GM18508 (cell line): ENCODE measurements at regions not wholly inside any gene's neighbourhood (a gene's known extent, or its start where the extent isn't known, plus 50 kb on each side); places are given as distances from the start of the nearest gene placed in this dataset.
"Not testable (repeated sequence)": the region's sequence is repeated elsewhere in the genome, so short reads cannot be mapped to it uniquely, and the experiment has no call there.

ENCODE experiments used
- ATAC-seq: cut with Tn5 transposase; IDR thresholded peaks from one replicate; pipeline ENCODE4 v1.9.1; 2021; ENCODE audit warnings: moderate number of reproducible peaks; ENCODE audit not compliant: insufficient read depth, unreplicated experiment

DNA sequence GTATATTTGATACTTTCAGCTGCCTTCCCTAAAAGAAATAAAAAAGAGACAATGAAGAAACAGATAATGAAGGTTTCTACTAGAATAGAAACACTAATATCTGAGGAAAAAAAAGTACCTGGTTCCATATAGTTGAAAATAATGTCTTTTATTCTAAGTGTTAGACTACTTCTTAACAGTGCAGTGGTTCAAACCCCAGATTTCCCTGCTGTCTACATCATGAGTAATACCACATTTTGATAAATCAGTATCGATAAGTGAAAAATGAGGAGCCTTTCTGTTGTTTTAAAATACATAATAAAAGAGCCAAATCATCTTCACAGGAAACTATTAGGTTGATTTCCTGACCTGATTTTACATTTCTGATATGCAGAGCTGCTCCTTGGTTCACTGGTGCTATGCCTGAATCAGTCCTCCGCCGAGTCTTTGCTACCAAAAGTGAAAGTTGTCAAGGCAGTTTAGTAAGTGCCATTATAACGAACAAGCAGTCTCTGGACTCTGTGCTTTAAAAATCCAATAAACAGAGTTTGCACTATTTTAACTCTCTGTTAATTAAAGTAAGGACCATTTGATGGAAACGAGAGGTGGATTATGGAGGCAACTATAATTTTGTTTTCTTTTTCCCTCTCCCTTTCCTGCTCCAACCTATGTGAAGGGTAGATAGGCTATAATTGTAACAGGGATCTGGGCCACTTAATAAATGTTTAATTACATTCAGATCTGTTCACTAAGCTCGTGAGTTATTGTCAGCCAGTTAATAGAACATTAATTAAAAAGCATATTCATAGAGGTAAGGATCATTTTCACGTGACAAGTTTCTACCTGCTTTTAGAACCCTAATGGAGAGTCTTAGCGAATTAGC, 724.5 kb upstream of the RAG2 start:
- no peak for ATAC-seq

DNA sequence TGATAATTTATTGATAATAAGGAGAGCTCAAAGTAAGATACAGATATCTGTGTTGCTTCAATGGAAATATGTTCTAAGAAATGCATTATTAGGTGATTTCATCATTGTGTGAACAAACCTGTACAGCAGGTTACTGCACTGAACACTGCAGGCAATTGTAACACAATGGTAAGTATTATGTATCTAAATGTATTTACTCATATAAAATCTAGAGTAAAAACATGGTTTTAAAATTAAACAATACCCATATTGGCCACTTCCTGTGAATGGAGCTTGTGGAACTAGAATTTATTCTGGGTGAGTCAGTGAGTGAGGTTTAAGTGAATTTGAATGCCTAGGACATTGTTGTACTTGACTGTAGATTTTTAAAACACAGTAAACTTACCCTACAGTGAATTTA, 722.9 kb upstream of the RAG2 start:
- ATAC-seq, result no peak

DNA sequence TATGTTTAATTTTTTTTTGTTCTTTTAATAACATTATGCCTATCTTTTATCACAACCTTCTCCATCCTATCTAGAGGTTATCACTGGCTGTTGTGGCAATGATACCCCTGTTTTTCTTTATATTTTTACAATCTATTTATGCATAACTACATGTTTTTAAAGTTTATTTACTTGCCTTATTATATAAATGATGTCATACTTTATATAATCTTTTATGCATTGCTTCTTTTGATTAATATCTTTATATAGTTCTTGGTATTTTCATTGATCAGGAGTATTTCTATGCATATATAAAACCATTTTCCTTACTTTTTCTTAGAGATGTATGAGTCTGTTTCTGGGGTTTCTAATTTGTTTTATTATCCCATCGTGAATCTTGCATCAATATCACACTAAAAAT, 719.8 kb upstream of the RAG2 start:
- ATAC-seq, result no peak

DNA sequence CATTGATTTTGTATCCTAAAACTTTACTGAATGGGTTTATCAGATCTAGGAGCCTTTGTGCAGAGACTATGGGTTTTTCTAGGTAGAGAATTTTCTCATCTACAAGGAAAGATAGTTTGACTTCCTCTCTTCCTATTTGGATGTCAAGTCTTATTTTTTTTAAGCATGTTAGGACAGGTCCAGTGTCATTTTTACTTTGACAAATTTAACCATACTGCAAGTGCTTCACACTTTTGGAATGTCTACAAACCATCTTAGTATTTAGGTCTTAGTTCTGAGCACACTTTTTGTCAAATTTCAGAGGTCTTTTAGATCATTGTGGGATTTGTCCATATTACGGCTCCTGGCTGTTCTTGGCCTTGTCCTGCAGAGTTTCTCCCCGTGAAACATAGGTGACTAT, 715.2 kb upstream of the RAG2 start:
- no peak for ATAC-seq

DNA sequence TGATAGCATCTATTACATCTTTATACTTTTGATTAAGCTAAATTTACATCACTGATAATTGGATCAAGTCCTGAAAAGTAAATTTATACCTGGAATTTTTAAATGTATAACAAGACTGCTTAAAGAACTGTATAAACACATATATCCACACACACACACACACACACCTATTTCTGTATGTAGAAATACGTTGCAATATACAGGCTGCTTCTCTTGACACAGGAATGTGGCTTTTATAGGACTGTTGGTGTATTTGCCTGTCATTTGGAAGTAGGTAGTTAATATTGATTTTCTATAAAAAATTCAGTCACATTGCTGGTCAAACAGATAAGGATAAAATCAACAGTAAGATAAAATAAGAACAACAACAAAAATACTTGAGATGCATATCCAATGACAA, 708.5 kb upstream of the RAG2 start:
- no peak for ATAC-seq

DNA sequence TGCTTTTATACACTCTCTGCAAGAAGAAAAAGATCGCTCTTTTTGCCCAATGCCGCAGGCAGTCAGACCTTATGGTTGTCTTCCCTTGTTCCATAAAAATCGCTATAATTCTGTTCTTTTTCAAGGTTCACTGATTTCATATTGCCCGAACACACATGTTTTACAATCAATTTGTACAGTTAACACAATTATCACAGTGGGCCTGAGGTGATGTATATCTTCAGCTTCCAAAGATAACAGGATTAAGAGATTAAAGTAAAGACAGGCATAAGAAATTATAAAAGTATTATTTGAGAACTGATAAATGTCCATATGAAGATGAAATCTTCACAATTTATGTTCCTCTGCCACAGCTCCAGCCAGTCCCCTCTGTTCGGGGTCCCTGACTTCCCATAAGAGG, 703.4 kb upstream of the RAG2 start:
- not testable (repeated sequence) for ATAC-seq

DNA sequence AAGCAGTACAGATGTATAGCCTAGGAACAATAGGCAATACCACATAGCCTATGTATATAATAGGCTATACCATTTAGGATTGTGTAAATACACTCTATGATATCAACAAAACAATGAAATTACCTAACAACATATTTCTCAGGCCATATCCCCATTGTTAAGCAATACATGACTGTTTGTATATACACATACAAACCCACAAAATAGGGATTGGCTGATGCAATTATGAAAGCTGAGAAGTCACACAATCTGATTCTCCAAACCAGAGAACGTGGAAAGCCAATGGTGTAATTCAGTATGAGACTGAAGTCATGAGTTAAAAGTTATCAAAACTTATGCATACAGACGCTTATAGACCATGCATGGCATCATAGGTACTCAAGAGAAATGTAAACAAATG, 700.1 kb upstream of the RAG2 start:
- ATAC-seq, result no peak

DNA sequence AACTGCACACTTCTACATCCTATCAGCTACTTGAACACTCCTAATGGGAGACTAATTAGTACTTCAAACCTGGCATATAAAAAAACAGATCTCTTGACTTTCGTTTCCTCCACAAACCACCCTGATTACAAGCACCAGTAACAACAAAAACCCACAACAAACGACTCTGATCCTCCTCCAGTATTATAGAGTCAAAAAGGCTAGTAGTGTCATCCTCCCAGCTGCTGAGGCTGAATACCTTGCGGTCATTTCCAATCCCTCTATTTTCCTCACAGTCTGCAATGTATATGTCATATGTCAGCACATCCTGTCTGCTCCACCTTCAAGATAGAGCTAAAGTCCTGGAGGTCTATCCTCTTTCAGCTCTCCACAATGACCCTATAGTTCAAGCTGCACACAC, 688.9 kb upstream of the RAG2 start:
- no peak for ATAC-seq

DNA sequence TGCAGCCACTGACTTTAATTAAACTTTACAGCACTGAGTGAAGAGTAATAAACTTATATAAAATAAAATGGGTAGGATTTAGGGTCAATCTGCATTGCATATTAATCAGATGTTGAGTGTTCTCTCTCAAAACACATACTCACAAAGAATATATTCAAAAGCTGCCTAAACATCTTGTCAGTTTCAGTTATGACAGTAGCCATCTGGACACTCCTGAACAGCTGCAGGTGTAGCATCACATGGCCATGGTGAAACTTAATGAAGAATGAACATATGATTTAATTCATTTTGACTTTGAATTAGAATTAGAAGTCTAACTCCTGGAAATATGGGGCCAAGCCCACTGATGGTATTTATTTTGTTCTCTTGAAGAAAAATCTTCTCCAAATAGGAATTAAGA, 684.3 kb upstream of the RAG2 start:
- ATAC-seq, result no peak

DNA sequence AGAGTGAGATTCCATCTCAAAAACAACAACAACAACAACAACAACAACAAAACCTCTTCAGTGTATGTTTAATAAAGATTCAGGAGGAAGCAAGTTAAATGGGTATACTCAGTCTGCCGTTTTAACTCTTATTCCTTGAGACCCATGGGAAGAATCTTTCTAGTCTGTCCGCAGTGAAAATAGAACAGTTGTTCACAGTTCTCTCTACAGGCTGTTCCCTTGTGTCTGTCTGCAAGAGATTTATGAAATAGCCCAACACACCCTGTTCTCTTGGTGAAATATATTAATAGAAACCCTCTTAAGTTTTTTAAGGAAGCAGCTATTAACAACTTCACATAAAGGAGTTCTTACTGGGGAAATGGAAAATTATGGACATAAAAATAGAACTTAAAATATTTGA, 682.2 kb upstream of the RAG2 start:
- ATAC-seq, result no peak

DNA sequence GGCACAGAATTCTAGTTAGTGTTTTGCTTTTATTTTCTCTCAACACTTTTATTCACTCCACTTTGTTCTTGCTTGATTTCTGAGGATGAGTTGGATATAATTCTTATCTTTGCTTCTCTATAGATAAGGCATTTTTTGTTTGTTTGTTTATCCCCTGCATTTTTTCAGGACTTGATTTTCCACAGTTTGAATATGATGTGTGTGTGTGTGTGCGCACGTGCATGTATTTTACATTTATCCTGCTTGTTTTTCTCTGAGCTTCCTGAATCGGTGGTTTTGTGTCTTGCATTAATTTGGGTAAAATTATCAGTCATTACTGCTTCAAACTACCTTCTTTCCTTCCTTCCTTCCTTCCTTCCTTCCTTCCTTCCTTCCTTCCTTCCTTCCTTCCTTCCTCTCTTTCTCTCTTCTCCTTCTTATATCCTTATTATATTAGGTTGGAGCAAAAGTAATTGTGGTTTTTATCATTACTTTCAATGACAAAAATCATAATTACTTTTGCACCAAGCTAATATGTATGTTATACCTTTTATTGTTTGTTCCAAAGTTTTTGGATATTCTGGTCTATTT, 679.9 kb upstream of the RAG2 start:
- no peak for ATAC-seq

DNA sequence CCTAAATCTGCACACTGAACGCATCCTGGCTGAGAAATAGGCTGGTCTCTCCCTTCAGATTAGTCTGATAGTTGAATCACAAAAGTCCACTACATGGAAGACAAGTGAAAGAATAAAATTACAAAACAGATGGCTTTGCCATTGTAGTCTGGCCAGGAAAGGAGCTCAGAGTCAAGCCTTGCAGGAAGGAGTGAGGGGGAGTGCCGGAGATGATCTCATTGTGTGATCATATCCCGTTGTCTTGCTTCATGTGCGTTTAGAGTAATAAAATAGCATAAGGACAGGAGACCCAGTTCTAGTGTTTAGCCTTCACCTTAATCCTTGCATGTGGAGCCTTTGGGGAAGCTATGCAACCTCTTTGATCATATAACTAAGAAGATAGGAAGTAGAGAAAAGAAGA, 666.7 kb upstream of the RAG2 start:
- no peak for ATAC-seq

DNA sequence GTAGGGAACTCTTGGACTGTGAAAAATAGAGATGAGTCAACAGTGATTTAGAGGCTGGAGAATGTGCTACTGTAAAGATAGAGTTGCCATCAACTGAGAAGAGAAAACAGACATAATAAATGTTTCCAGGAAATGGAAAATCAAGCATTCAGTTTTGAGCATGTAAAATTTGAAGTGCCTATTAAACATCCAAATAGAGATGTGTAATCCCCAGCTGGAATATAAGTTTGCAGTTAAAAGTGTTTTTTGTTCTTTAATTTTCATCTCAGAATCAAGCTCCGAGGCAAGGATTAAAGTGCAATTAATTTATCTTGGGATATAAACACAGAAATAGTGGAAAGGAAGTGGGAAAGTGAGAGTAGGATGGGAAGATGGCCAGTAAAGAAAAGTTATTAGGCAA, 666.0 kb upstream of the RAG2 start:
- no peak for ATAC-seq

DNA sequence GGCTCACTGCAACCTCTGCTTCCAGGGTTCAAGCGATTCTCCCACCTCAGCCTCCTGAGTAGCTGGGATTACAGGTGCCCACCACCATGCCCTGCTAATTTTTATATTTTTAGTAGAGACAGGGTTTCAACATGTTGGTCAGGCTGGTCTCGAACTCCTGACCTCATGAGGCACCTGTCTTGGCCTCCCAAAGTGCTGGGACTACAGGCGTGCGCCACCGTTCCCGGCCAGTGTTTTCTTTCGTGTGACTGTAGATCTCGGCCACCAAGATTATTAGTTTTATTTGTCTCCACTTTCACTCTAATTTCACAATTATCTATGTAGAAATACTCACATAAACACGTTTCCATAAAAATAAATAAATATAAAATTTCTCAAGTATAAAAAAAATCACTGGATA, 665.4 kb upstream of the RAG2 start:
- not testable (repeated sequence) for ATAC-seq

DNA sequence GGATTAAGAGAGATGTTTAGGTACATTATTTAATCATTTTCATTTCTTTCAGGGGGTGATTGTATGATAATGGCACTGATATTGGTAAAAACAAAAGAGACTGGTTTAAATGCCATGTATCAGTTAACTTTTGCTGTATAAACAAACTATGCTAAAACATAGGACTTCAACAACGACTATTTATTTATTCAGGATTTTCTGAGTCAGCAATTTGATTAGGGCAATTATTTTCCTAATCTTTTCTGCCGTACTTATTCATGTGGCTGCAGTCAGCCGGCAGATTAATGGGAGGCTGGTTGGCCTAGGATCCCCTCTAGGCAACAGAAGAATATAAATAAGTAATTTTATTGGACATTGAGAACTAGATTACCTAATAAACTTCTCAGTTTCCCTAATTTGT, 661.7 kb upstream of the RAG2 start:
- ATAC-seq, result no peak

DNA sequence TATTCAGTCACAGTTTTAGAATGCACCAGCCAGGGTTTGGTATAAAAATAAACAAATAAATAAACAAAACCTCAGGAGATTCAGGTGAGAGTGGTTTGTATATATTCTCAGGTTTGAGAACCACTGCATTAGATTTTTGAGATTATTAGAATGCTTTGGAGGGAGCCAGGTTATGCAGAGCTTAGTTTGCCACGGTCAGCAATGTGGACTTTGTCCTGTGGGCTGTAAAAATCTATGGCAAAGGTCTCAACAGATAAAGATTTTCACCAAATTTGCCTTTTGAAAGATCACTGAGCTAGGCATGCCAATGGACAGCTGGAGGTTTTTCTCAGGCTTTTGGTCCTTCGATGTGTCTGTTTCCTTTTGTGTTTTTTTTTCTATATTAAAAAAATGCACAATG, 650.1 kb upstream of the RAG2 start:
- no peak for ATAC-seq

DNA sequence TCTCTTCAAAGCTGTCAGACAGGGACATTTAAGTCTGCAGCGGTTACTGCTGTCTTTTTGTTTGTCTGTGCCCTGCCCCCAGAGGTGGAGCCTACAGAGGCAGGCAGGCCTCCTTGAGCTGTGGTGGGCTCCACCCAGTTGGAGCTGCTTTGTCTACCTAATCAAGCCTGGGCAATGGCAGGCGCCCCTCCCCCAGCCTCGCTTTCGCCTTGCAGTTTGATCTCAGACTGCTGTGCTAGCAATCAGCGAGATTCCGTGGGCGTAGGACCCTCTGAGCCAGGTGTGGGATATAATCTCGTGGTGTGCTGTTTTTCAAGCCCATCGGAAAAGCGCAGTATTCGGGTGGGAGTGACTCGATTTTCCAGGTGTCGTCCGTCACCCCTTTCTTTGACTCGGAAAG, 648.1 kb upstream of the RAG2 start:
- ATAC-seq, result not testable (repeated sequence)

DNA sequence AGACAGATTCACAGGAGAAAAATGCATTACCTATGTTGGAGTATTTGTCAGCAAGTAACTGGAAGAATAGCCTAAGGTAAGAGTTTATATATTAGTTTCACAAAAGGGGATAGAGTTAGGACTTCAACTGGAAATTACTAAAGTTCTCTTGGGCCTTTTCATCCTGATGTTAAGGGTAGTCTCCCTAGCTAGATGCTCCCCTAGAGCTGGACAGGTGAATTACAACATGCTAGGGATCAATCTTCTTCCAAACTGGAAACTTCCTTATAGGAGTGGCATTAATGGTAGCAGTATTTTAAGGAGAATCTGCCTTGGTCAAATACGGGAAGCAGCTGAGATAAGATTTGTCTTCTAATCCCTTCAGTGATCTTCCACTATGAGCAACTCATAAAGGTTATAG, 632.8 kb upstream of the RAG2 start:
- ATAC-seq, result no peak

DNA sequence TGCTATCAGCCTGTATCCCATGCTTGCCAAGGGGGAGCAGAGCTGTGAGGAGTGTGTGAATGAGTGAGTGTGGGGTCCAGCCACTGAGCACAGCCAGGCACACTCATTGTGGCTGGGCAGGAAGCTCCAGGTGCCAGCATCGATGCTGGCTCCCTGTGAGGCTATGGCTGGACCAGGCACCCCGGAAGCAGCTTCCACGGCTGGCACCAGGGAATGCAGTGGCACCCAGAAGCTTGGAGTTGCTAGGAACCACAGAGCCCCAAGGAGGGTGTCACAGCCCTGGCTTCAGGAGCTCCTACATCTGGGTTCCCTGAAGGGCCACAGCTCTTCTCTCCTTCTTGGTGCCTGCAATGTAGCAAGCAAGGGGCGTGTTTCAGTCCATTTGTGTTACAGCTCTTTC, 625.9 kb upstream of the RAG2 start:
- ATAC-seq, result no peak

DNA sequence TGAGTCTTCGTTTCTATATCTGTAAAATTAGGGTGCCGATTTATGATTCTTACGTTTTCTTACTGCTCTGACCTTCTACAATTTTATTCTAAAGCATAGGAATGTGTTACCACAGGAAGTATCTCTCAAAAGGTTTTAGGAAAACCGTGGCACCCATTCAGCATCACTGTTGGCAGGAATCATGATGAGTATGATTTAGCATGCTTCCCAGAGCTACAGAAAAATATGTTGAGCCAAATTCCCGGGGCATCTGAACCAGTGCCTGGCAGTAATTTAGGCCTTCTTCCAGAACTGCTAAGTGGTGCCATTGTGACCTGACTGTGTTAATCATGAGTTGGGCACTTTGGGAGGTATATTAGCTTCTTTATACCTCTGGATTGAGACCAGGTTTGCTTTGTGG, 605.0 kb upstream of the RAG2 start:
- no peak for ATAC-seq

DNA sequence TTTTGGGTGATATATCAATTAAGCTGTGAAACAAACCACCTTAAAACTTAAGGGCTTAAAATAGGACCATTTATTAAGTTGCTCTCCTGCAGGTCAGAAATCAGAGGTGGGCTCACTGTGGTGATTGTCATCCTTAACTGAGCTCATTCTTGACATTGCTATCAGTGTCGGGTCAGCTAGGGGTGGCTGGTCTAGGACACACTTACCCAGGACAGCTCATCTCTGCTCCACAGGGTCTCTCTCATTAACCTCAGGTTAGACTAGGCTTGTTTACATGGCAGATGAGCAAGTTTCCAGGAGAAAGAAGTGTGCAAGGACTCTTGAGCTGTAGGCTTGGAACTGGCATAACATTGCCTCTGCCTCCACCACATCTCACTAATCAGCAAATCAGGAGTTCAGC, 601.0 kb upstream of the RAG2 start:
- ATAC-seq, result no peak

DNA sequence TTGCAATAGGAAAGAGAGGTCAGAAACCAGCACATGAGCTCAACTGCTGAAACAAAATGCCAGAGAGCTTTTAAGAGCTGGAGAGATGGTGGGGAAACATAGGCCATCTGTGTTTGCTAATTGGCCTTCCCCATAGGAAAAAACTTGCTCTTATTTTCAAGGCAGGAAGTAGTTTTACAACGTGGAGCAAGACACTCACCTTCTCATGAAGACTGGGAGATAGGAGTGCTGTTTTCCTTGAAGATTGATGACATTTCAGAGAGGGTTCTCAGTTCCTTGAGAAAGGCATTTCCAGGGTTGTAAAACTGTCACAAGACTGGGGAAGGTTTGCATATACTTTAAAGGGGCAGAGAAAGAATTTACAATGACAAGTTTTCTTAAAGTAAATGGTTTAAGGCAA, 586.3 kb upstream of the RAG2 start:
- ATAC-seq, result no peak
